Effector memory CD8-positive, alpha-beta T cell (primary cell): ENCODE measurements at regions not wholly inside any gene's neighbourhood (a gene's known extent, or its start where the extent isn't known, plus 50 kb on each side); places are given as distances from the start of the nearest gene placed in this dataset.
A peak's percentile ranks its signal among the peaks of the same experiment; 100 is the strongest.

ENCODE experiments used
- ATAC-seq: fragments of 150-1000 bp; cut with Tn5 transposase; replicated peaks from 2 replicates; pipeline ENCODE4 v1.10.0; 2021; ENCODE audit warnings: mild to moderate bottlenecking, moderate library complexity
- DNase-seq, 3 experiments: peaks; one replicate each; pipeline ENCODE4 v3.0.0; 2021
- H3K27ac Mint-ChIP-seq, 2 donors: one replicate each; pipeline ENCODE4 v1.8.0; 2022; ENCODE audit warnings: mild to moderate bottlenecking in 2 of 2, mixed read lengths in 2 of 2, moderate library complexity in 2 of 2
- H3K27me3 Mint-ChIP-seq, 2 donors: one replicate each; pipeline ENCODE4 v1.8.0; 2022; ENCODE audit warnings: mixed read lengths in 2 of 2
- H3K36me3 Mint-ChIP-seq: one replicate; pipeline ENCODE4 v1.8.0; 2022; ENCODE audit warnings: mild to moderate bottlenecking, moderate library complexity, mixed read lengths; ENCODE audit not compliant: insufficient read depth
- H3K4me1 Mint-ChIP-seq, 2 donors: one replicate each; pipeline ENCODE4 v1.8.0; 2022; ENCODE audit warnings: low read depth in 2 of 2, mixed read lengths in 2 of 2
- H3K4me3 Mint-ChIP-seq, 2 donors: one replicate each; pipeline ENCODE4 v1.8.0; 2022; ENCODE audit warnings: mild to moderate bottlenecking in 2 of 2, mixed read lengths in 2 of 2, moderate library complexity in 2 of 2
- H3K9me3 Mint-ChIP-seq, 2 donors: one replicate each; pipeline ENCODE4 v1.8.0; 2022; ENCODE audit warnings: mixed read lengths in 2 of 2

DNA sequence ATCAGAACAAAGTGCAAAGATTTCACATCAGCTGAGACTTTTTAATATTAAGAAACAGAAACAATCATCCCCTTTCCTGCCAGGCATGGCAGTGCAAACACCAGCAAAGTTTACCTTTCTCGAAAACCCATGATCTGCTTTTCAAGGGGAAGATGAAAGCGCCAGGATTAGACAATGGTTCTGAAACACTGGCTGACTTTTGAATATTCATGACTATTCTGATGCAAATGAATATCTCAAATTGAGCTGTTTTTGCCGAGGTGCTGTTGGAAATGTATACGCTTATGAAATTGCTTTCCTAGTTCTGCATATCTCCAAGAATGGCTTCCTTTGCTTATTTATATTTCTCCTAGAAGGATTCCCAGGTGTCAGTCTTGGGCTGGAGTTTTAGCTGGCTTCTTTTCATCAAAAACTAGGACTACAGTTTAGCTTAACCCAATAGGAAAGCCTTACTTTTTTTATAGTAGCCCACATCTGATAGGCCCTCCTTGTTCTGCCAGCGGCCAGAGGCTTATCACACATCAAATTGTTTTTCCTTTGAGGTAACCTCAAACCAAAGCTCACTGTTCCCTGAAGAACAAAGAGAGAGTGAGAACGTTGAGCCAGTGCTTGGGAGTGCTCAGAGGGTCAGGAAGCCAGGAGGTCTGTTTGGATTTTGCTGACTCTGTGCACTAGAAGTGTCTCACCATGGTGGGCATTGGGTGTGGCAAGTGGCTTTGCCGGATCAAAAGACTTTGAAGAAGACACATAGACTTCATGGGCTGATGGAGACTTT is 74.0 kb upstream of the PLCL2 start:
- Mint-ChIP-seq H3K4me3 (no peak overlapping the region), H3K27me3 (peaks cover 7 to 18% of the 10 kb centered on the region in 2 donors), H3K4me1 (peaks cover 11 to 21% of the 10 kb centered on the region in 2 donors), H3K36me3 (no peaks in the 10 kb centered on the region), H3K9me3 (no peaks in the 10 kb centered on the region), H3K27ac (peak overlapping the region in 1 of 2 donors; percentile 13)
- no peak for DNase-seq
- peak; percentile 17 for ATAC-seq

DNA sequence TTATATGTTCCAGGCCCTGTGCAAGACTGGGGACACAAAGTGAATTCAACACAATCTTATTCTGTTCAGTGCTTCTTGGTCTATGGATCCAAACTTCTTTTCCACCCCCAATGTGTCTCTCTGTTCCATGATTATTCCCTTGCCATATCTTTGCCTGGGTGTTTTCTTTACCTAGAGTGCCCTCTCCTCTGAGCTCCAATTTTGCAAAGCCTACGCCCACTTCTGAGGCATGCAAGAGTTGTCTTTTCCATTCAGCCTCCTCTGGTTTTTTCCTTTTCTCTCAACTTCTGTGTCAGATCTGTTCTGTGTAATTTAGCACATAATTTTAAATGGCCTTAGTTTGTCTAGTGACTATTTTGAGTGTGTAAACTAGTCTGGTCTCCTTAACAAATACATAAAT is 72.8 kb upstream of the PLCL2 start:
- Mint-ChIP-seq H3K4me1 (peaks cover 11 to 21% of the 10 kb centered on the region in 2 donors), H3K36me3 (no peaks in the 10 kb centered on the region), H3K4me3 (peak overlapping the region in 1 of 2 donors; percentile 7), H3K27ac (no peak overlapping the region), H3K27me3 (peaks cover 7 to 18% of the 10 kb centered on the region in 2 donors), H3K9me3 (no peaks in the 10 kb centered on the region)
- ATAC-seq (no peak), DNase-seq (no peak)

DNA sequence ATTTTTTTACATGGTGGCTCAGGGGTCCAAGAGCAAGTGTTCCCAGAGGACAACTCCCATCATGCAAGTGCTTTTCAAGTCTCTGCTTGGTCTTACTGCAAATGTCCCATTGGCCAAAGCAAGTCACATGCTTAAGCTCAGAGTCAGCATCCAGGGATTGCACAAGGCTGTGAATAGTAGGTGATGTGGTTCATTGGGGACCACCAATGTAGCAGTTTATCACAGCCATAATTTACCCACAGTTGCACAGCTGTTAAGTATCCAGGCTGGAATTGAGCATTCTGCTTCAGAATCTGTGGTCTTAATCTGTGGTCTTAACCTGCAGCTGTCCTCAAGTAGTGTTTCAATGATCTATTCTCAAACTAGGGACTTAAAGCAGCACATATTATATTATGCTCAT is 71.4 kb upstream of the PLCL2 start:
- H3K4me3 Mint-ChIP-seq = no peak overlapping the region
- DNase-seq (no peak), ATAC-seq (no peak)
- H3K36me3 Mint-ChIP-seq = no peaks in the 10 kb centered on the region
- H3K4me1 Mint-ChIP-seq = peaks cover 15 to 23% of the 10 kb centered on the region in 2 donors
- H3K27ac Mint-ChIP-seq = no peak overlapping the region
- H3K9me3 Mint-ChIP-seq = no peaks in the 10 kb centered on the region
- H3K27me3 Mint-ChIP-seq = peaks cover 7 to 18% of the 10 kb centered on the region in 2 donors

DNA sequence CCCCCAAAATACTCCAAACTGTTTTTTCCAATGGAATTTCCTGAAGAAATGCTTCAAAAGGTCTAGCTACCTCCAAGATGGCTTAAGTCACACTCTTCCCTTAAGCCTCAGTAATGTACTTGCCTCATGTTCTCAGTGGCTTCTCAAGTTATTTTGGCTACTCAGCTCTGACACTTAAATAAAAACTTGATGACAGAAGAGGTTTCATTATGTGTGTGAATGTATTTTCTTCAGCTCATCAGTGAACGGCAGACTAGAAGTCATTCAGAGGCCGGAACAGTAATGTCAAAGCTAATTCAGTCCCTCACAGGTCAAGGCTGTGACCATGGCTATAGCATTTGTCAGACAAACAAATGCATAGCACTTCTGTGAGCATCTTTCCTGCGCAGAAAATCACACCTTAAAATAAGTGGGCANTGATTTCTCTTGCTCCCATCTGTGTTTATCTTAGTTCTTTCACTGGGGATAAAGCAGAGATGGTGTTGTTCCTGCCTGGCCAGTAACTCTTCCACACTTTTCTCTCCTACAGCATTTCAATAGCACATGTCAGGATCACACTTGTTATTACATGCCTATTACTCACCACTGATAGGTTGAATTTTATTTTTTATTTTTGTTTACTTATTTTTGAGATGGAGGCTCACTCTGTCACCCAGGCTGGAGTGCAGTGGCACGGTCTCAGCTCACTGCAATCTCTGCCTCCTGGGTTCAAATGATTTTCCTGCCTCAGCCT is 68.5 kb upstream of the PLCL2 start:
- Mint-ChIP-seq H3K27ac (no peak overlapping the region), H3K36me3 (no peaks in the 10 kb centered on the region), H3K4me3 (no peak overlapping the region), H3K27me3 (peaks cover 0 to 12% of the 10 kb centered on the region in 2 donors), H3K9me3 (no peaks in the 10 kb centered on the region), H3K4me1 (peaks cover 7 to 16% of the 10 kb centered on the region in 2 donors)
- DNase-seq = no peak
- no peak for ATAC-seq

DNA sequence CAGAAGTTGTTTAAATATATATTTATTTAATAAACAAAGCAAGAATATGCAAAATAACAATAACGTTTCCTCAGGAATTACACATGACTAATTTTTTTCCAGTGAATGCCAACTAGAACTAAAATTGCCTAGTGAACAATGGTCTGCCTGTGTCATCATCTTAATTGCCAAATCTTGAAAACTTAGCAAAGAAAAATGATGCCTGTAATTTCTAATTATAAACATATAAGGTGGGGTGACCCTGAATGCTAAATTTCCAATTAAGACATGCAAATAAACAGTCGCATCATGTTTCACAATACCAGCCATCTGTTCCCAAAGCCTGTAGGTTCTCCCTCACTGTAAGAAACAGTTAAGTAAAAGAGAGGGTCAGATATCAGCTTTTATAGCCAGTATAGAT is 67.6 kb upstream of the PLCL2 start:
- H3K4me3 Mint-ChIP-seq = no peak overlapping the region
- peaks cover 0 to 12% of the 10 kb centered on the region in 2 donors for H3K27me3 Mint-ChIP-seq
- H3K9me3 Mint-ChIP-seq = no peaks in the 10 kb centered on the region
- H3K4me1 Mint-ChIP-seq = peaks cover 7 to 11% of the 10 kb centered on the region in 2 donors
- no peak overlapping the region for H3K27ac Mint-ChIP-seq
- DNase-seq = no peak
- no peak for ATAC-seq
- H3K36me3 Mint-ChIP-seq = no peaks in the 10 kb centered on the region

DNA sequence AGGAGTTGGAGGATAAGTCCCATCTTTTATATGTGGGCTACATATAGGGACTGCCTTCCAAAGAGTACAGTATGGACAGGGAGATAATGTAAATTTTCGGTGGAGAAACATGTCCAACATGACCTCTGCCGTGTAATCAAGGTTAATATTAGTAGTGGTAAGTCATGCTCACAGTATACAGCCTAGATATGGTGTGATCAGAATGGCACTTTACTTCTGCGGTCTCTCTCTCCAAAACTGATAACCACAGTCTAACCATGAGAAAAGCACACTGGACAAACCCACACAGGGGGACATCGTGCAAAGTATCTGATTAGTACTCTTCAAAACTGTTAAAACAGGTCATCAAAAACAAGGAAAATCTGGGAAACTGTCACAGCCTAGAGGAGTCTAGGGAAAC is 66.6 kb upstream of the PLCL2 start:
- Mint-ChIP-seq H3K36me3 (no peaks in the 10 kb centered on the region), H3K4me1 (peaks cover 8 to 17% of the 10 kb centered on the region in 2 donors), H3K9me3 (no peaks in the 10 kb centered on the region), H3K27me3 (peaks cover 0 to 12% of the 10 kb centered on the region in 2 donors), H3K4me3 (no peak overlapping the region), H3K27ac (no peak overlapping the region)
- DNase-seq (no peak), ATAC-seq (no peak)

DNA sequence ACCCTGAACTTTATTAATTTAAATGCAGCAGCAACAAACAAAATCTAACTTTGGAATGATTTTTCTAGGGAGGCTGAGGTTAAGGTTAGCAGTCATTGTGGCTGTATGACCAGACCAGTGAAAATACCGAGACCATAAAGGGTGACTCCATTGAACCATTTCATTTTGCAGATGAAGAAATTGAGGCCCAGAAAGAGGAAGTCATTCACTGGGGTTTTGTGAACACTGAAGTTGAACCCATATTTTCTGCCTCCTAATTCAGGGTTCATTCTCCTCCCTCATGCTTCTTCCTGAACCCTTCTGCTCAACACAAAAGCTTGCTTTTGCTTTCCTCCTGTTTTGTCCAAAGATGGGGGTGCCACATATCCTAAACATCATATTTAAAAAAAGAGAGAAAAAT is 65.8 kb upstream of the PLCL2 start:
- H3K27ac Mint-ChIP-seq = no peak overlapping the region
- H3K4me1 Mint-ChIP-seq = peaks cover 13 to 23% of the 10 kb centered on the region in 2 donors
- DNase-seq (no peak), ATAC-seq (no peak)
- no peaks in the 10 kb centered on the region for H3K9me3 Mint-ChIP-seq
- H3K27me3 Mint-ChIP-seq = peaks cover 0 to 12% of the 10 kb centered on the region in 2 donors
- no peaks in the 10 kb centered on the region for H3K36me3 Mint-ChIP-seq
- no peak overlapping the region for H3K4me3 Mint-ChIP-seq

DNA sequence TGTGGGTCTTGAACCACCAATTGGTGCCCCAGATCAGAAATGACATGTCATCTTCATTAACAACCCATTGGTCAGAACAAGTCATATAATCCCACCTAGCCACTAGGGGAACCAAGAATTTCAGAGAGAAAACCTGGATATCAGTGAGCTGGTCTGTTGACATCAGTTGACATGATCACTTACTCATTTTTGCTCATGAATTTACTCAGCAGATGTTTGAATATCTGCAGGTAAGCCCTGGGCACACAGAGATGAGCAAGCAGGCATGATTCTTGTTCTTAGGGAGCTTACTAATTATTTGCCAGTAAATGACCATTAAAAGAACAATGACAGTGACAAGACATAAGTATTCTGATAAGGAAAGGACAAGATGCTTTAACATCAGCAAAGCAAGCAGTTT is 64.3 kb upstream of the PLCL2 start:
- Mint-ChIP-seq H3K36me3 (no peaks in the 10 kb centered on the region), H3K9me3 (no peaks in the 10 kb centered on the region), H3K4me1 (peaks cover 21 to 35% of the 10 kb centered on the region in 2 donors), H3K27me3 (peaks cover 0 to under 1% of the 10 kb centered on the region in 2 donors), H3K4me3 (no peak overlapping the region), H3K27ac (no peak overlapping the region)
- ATAC-seq = no peak
- no peak for DNase-seq

DNA sequence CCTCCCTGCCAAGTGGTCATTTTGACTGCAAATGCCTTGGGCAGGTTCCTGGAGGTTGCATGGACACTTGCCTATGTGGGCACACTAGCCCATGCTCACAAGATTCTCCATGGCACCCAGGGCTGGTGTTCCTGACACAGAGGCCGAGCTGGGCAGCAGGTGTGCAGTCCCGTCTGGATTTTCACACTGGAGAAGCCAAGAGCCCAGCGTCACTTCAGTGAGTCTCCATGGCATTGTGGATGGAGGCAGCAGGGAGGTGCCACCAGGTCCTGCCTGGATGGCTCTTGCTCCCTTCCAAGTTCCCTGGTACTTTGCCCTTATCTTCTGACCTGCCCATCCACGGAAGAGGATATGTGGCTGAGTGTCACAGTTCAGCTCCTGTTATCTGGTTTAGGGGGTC is 63.7 kb upstream of the PLCL2 start:
- no peak overlapping the region for H3K27ac Mint-ChIP-seq
- peaks cover 21 to 35% of the 10 kb centered on the region in 2 donors for H3K4me1 Mint-ChIP-seq
- ATAC-seq (no peak), DNase-seq (no peak)
- H3K36me3 Mint-ChIP-seq = no peaks in the 10 kb centered on the region
- H3K9me3 Mint-ChIP-seq = no peaks in the 10 kb centered on the region
- no peak overlapping the region for H3K4me3 Mint-ChIP-seq
- no peaks in the 10 kb centered on the region for H3K27me3 Mint-ChIP-seq

DNA sequence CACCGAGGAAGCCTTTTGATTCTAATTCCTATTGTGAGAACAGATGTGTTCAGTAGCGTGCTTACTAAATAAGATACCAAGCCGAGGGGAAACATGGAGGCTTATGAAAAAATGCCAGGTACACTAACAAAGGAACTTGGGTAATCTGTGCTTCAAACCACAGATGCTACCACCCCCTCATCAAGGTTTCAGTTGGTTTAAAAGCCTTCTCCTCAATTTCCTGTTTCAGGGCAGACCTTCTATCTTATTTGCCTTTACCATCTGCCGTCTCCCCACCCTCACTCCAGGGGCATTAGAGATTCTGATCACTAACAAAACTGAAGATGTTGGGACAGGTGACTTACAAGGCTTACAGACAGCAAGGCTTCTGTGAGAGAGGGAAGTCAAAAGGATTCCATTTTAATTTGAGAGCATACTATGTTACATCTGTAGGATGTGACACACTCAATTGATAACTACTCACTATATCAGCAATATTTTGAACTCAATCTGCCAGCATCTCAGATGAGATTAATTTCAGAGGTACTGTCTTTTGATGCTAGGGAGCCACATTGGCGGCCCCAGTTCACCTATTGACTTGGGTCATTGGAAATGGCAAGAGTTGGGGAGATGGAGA is 60.6 kb upstream of the PLCL2 start:
- peaks cover 21 to 37% of the 10 kb centered on the region in 2 donors for H3K4me1 Mint-ChIP-seq
- no peaks in the 10 kb centered on the region for H3K36me3 Mint-ChIP-seq
- peak overlapping the region; percentile 41 to 62 for H3K4me3 Mint-ChIP-seq
- no peaks in the 10 kb centered on the region for H3K9me3 Mint-ChIP-seq
- no peaks in the 10 kb centered on the region for H3K27me3 Mint-ChIP-seq
- DNase-seq = peak; percentile 6 to 11 (median 10)
- peak overlapping the region; percentile 53 to 76 for H3K27ac Mint-ChIP-seq
- ATAC-seq = peak; percentile 84

DNA sequence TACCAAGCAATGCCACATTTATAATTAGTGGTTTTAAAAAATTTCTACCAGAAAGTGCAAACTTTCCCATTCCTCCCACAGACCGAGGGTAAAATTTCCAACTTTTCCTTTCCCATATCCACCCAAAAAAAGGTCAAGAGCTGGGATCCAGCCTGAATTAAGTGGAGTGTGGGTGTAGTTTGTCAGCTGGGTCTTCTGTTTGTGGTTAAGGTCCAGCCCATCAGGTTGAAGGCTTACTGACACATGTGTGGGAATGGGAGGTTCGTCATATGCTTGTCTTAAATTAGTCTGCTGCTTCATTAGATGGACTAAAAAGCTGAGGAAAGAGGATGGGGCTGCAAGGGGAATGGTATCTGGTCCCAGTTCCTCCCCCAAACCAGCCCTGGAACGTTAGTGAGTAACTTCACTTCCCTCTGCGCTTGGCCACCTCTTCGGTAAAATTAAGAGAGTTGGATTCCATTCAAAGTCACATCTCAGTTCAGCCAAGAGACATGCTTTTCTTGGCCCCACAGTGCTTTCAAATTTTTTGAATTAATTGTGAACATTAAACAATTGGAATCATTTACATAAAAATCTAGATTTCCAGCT is 59.0 kb upstream of the PLCL2 start:
- Mint-ChIP-seq H3K27ac (no peak overlapping the region), H3K27me3 (no peaks in the 10 kb centered on the region), H3K9me3 (no peaks in the 10 kb centered on the region), H3K36me3 (no peaks in the 10 kb centered on the region), H3K4me3 (no peak overlapping the region), H3K4me1 (peaks cover 21 to 37% of the 10 kb centered on the region in 2 donors)
- DNase-seq (no peak), ATAC-seq (no peak)

DNA sequence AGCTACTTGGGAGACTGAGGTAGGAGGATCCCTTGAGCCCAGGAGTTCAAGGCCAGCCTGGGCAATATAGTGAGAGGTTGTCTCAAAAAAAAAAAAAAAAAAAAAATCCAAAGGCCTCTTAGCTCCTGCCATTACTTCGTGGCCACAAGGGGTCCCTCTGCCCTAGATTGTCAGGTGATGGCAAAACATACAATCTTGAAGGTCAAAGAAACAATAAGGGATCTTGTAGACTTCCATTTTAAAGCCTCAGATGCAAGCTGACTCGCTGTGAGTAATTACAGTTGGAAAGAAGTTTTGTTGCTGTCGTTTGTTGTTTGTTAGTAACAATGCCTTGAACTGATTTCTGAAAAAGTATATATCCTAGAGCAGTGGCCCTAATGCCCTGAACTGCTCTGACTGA is 55.9 kb upstream of the PLCL2 start:
- Mint-ChIP-seq H3K4me3 (no peak overlapping the region), H3K36me3 (no peaks in the 10 kb centered on the region), H3K27me3 (no peaks in the 10 kb centered on the region), H3K27ac (no peak overlapping the region), H3K9me3 (no peaks in the 10 kb centered on the region), H3K4me1 (peaks cover 13 to 27% of the 10 kb centered on the region in 2 donors)
- peak; percentile 35 to 45 (median 42) for DNase-seq
- peak; percentile 66 for ATAC-seq

DNA sequence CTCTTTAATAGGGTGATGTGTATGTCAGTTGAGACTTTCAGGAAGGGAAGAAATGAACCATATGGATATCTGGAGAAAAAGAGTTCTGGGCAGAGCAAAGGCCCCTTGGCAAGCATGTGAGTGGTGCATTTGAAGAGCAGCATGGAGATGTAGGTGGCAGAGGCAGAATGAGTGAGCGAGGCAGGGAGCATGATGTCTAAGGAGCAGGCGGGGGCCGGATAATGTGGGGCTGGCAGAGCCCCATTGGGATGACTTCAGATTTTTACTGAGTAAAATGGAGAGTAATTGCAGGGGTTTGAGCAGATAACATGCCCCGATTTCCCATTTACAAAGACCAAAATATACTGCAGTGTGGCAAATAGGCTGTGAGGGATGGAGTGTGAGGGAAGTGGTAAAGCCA is 52.9 kb upstream of the PLCL2 start:
- DNase-seq = no peak
- Mint-ChIP-seq H3K4me1 (peaks cover 4 to 15% of the 10 kb centered on the region in 2 donors), H3K27ac (no peak overlapping the region), H3K27me3 (no peaks in the 10 kb centered on the region), H3K36me3 (no peaks in the 10 kb centered on the region), H3K4me3 (no peak overlapping the region), H3K9me3 (no peaks in the 10 kb centered on the region)
- no peak for ATAC-seq
